ENCODE measurements at regions not wholly inside any gene's neighbourhood (a gene's known extent, or its start where the extent isn't known, plus 50 kb on each side); places are given as distances from the start of the nearest gene placed in this dataset.

GRCh38 chr5:133723651-133724366 is 111.5 kb upstream of the FSTL4 start:
- no peak for TF ChIP-seq CTCF (IDR thresholded peaks at IDR 0.05)
- no peak for TF ChIP-seq ZFX (IDR thresholded peaks at IDR 0.05; ENCODE audit: borderline replicate concordance)
- H3K27ac ChIP-seq, result no peak overlapping the region

- TF ChIP-seq ZFX (IDR thresholded peaks at IDR 0.05; ENCODE audit: borderline replicate concordance) (no peak), CTCF (IDR thresholded peaks at IDR 0.05) (no peak)
- no peak overlapping the region for H3K27ac ChIP-seq
These were observed 110.8 kb upstream of the FSTL4 start for GRCh38 chr5:133723126-133723525.

GRCh38 chr5:133721365-133721764 is 109.0 kb upstream of the FSTL4 start:
- no peak overlapping the region for H3K27ac ChIP-seq
- TF ChIP-seq ZFX (IDR thresholded peaks at IDR 0.05; ENCODE audit: borderline replicate concordance), result no peak
- TF ChIP-seq CTCF (IDR thresholded peaks at IDR 0.05), result no peak

GRCh38 chr5:133718457-133718856 is 106.1 kb upstream of the FSTL4 start:
- no peak for TF ChIP-seq ZFX (IDR thresholded peaks at IDR 0.05; ENCODE audit: borderline replicate concordance)
- TF ChIP-seq CTCF (IDR thresholded peaks at IDR 0.05), result no peak
- no peak overlapping the region for H3K27ac ChIP-seq

GRCh38 chr5:133716532-133717183 is 104.3 kb upstream of the FSTL4 start:
- H3K27ac ChIP-seq, result no peak overlapping the region
- TF ChIP-seq ZFX (IDR thresholded peaks at IDR 0.05; ENCODE audit: borderline replicate concordance), result no peak
- TF ChIP-seq CTCF (IDR thresholded peaks at IDR 0.05), result no peak

GRCh38 chr5:133715616-133716015 is 103.3 kb upstream of the FSTL4 start:
- TF ChIP-seq ZFX (IDR thresholded peaks at IDR 0.05; ENCODE audit: borderline replicate concordance) (no peak), CTCF (IDR thresholded peaks at IDR 0.05) (no peak)
- no peak overlapping the region for H3K27ac ChIP-seq

GRCh38 chr5:133715216-133715615 is 102.9 kb upstream of the FSTL4 start:
- TF ChIP-seq ZFX (IDR thresholded peaks at IDR 0.05; ENCODE audit: borderline replicate concordance) (no peak), CTCF (IDR thresholded peaks at IDR 0.05) (no peak)

More at GRCh38 chr5:133715216-133715615, 102.9 kb upstream of the FSTL4 start:
- no peak overlapping the region for H3K27ac ChIP-seq
